ENCODE measurements at regions not wholly inside any gene's neighbourhood (a gene's known extent, or its start where the extent isn't known, plus 50 kb on each side); places are given as distances from the start of the nearest gene placed in this dataset.
A peak's percentile ranks its signal among the peaks of the same experiment; 100 is the strongest.

DNA sequence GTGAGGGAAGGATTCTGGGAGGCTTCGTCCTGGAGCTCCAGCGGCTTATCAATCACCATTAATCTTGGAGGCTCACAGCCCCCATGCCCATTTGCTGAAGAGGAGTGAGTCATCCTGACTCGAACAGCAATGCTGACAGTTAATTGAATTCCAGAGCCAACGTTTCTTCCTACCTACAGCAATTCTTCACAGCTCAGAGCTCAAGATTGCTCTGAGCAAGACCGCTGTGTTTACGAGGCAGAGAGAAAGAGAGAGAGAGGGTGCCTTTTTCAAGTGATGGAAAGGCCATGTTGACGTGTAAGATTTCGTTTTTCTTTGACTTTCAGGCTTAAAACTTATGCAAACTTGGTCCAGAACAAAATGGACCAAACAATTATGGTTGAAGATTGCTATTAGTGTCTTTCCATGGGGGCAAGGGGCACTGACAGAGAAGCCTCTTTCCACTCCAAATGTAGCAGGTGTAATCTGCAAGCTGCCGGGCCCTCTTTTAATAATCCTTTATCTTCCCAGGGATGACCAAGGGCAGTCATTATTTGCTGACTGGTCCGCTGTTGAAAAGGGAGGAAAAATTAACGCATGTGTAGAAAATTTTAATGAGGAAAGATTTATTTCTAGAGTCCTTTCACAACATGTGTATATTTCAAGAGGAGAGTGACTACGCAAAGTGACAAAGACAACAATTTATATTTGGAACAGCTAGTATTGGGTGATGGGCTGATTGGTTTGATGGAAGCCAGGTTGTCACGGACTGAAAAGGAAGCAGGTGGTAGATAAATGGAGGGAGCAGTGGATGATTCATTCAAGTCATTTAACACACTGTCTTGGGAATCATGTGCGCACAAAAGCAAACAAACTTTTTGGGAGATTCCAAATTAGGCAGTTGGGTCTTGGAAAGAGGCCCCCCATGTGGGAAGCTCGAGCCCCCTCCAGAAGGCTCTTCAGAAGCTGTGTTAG, 136.1 kb upstream of the IRF2BP2 start:
- TF ChIP-seq, protein P1, sequence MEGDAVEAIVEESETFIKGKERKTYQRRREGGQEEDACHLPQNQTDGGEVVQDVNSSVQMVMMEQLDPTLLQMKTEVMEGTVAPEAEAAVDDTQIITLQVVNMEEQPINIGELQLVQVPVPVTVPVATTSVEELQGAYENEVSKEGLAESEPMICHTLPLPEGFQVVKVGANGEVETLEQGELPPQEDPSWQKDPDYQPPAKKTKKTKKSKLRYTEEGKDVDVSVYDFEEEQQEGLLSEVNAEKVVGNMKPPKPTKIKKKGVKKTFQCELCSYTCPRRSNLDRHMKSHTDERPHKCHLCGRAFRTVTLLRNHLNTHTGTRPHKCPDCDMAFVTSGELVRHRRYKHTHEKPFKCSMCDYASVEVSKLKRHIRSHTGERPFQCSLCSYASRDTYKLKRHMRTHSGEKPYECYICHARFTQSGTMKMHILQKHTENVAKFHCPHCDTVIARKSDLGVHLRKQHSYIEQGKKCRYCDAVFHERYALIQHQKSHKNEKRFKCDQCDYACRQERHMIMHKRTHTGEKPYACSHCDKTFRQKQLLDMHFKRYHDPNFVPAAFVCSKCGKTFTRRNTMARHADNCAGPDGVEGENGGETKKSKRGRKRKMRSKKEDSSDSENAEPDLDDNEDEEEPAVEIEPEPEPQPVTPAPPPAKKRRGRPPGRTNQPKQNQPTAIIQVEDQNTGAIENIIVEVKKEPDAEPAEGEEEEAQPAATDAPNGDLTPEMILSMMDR (IDR thresholded peaks at IDR 0.05) = no peak
- DNase-seq (no peak), ATAC-seq (no peak)
- no peaks in the 10 kb centered on the region for H3K36me3 ChIP-seq
- peaks cover 10 to 11% of the 10 kb centered on the region in 2 donors for H3K4me1 ChIP-seq
- no peaks in the 10 kb centered on the region for H3K27me3 ChIP-seq
- intact Hi-C loops (cut with DNase I) = no loop called here
- H3K27ac ChIP-seq = no peak overlapping the region
- H3K9me3 ChIP-seq = no peaks in the 10 kb centered on the region
- no peak overlapping the region for H3K4me3 ChIP-seq

DNA sequence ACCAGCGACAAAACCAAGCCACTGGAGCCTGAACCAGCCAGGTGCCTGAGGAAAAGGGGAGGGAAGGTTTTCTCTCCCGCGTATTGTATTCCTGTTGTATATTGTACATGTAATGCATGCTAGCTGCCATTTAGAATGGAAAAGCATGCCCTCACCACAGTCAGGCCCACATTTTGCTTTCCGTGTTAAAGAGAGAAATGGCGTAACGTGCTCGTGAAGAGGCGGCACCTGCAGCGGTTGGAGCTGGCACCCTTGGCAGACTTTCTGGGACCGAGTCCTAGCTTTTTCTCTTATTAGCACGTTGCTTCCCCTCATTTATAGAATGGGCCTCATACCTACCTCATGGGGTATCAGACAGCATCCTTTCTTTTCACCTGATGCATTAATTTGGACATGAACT, 135.3 kb upstream of the IRF2BP2 start:
- DNase-seq = no peak
- no peak overlapping the region for H3K27ac ChIP-seq
- no peak overlapping the region for H3K4me3 ChIP-seq
- no peaks in the 10 kb centered on the region for H3K27me3 ChIP-seq
- no peaks in the 10 kb centered on the region for H3K36me3 ChIP-seq
- H3K4me1 ChIP-seq = peaks cover 10 to 11% of the 10 kb centered on the region in 2 donors
- intact Hi-C loops (cut with DNase I) = no loop called here
- no peak for ATAC-seq
- TF ChIP-seq, protein P1 (IDR thresholded peaks at IDR 0.05) = no peak
- no peaks in the 10 kb centered on the region for H3K9me3 ChIP-seq

DNA sequence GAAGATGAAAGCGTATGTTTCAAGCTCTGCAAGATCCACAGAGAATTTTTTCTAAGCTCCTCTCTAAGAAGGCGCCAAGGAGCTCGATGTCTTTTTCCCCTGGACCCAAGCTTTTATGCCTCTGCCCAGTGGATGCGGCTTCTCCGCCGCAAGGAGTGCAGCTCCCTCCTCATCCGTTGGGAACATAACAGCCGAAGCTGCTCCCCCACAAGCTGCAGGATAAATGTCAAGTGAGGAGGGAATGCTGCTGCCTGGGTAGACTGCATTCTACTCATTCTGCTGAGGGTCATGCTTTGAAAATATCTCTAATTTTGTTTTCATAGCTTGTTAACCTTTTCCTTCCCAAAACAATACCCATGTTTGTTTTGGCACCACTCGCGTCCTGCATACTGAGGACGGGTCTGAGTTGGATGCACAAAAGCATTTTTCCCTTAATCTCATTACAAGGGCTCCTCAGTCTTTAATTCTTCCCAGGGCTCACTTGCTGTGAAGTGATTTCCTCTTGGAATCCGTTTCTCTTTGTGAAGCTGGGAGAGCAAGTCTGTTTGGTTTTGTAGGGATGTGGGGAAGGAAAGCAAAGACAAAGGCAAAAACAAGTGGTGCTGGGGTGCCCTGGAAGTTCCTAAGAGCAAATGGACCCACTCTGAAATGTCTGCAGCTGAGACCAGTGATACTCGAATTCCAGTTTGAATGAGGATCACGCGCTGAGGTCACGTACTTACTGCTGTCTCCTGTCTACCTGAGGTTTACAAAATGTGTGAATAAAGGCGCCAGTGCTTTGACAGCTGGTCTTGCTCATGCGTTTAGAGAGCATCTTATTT, 134.0 kb upstream of the IRF2BP2 start:
- Histone ChIP-seq H3K4me3 (no peak overlapping the region), H3K4me1 (peaks cover 10 to 11% of the 10 kb centered on the region in 2 donors), H3K36me3 (no peaks in the 10 kb centered on the region), H3K9me3 (no peaks in the 10 kb centered on the region), H3K27me3 (no peaks in the 10 kb centered on the region), H3K27ac (peak overlapping the region in 1 of 2 donors; percentile 7)
- TF ChIP-seq, protein P1 (IDR thresholded peaks at IDR 0.05) = no peak
- intact Hi-C loops (cut with DNase I) = no loop called here
- ATAC-seq = peak; percentile 58
- no peak for DNase-seq

DNA sequence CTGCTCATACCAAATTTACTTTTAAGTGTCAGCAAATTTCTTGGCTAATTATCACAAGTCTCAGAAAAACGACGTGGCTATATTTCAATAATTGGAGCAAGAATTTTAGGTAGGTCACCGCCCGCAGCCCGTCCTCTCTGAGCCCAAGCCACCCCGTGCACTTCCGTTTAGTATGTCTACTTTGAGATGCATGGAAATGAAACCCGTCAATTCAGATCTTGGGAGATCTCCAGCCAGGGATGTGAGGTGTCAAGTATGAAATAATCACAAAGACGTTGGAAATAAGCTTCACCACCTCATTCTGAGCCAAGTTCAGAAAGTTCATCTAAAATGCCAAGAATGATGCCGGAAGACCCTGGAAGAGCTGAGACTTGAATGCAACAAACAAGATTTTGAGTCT, 132.6 kb upstream of the IRF2BP2 start:
- intact Hi-C loops (cut with DNase I) = no loop called here
- DNase-seq (no peak), ATAC-seq (no peak)
- H3K27ac ChIP-seq = no peak overlapping the region
- H3K4me3 ChIP-seq = no peak overlapping the region
- H3K9me3 ChIP-seq = no peaks in the 10 kb centered on the region
- TF ChIP-seq, protein P1 (IDR thresholded peaks at IDR 0.05) = no peak
- H3K36me3 ChIP-seq = no peaks in the 10 kb centered on the region
- peaks cover 6 to 10% of the 10 kb centered on the region in 2 donors for H3K4me1 ChIP-seq
- no peaks in the 10 kb centered on the region for H3K27me3 ChIP-seq

DNA sequence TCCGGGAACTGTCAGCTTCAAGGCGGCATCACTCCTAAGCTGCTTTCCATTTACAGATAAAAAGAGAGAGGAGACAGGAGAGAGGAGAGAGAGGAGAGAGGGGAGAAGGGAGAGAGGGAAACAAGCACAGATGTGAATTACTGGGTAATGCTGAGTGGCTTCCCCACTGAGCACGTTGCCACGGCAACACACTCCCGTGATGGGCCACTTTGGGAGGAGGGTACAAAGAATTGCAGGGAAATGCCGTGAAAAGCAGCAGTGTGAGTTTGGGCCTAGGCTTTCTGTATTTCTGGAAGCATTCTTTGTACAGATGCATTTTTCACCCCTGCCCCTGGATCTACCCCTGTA, 128.0 kb upstream of the IRF2BP2 start:
- no peak overlapping the region for H3K4me3 ChIP-seq
- TF ChIP-seq, protein P1 (IDR thresholded peaks at IDR 0.05) = no peak
- no peaks in the 10 kb centered on the region for H3K4me1 ChIP-seq
- intact Hi-C loops (cut with DNase I) = no loop called here
- H3K9me3 ChIP-seq = no peaks in the 10 kb centered on the region
- DNase-seq = no peak
- H3K36me3 ChIP-seq = no peaks in the 10 kb centered on the region
- no peak overlapping the region for H3K27ac ChIP-seq
- H3K27me3 ChIP-seq = no peaks in the 10 kb centered on the region
- ATAC-seq = no peak
